HG02610 (cell line): ENCODE measurements at regions not wholly inside any gene's neighbourhood (a gene's known extent, or its start where the extent isn't known, plus 50 kb on each side); places are given as distances from the start of the nearest gene placed in this dataset.
"Not testable (repeated sequence)": the region's sequence is repeated elsewhere in the genome, so short reads cannot be mapped to it uniquely, and the experiment has no call there.

Source experiments
- ATAC-seq: cut with Tn5 transposase; IDR thresholded peaks from one replicate; pipeline ENCODE4 v1.9.1; 2021; ENCODE audit warnings: mild to moderate bottlenecking, moderate library complexity; ENCODE audit not compliant: unreplicated experiment

DNA sequence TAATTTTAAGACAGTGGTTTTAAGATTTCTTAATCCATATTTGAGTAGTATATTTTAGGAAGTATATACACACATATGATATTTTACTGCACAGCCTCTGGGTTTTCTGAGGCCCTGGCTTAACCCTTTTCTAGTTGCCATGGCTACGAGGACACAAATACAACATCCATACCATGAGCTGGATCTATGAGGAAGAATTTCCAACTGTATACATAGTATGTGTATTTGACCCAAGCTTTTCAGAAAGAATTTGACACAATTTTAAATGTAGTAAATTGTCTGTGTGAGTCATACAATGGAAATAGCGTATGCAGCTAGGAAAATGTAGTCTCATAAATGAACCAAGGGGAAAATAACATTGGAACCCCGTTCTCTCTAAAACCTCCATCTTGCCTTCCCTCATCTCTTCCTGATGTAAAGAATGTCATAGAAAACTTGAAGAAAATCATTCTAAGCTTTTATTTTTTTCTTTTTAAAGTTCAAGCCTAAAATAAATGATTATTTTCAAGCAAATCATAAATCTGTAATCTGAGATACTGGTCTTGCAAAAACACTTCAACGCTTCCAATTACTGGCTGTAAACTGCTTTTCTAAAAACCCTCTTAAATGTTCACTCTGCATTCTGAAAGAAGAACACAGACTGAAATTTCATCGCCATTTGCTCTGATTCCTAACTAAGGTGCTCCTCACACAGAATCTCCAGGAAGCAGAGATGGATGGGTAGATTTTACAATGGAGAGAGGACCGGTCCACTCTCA, 172.4 kb downstream of the LACC1 start:
- no peak for ATAC-seq

DNA sequence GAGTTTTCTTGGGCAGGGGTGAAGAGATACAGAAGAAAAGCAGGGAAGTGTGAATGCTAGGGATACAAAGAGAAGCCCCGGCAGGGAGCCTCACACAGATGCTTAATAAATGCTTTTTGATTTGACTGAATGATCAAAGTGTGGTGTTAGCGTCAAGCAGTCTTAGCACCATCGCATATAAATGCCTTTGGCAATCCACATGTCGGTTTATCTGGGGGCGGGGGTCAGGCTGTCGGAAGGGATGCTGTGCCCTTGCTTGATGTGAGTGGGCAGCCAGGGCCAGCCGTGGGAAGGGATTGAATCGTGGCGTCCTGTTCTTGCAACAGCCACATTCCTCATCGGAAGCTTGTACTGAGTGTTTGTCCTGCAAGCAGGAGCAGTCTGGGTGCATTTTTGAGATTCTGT, 173.1 kb downstream of the LACC1 start:
- no peak for ATAC-seq

DNA sequence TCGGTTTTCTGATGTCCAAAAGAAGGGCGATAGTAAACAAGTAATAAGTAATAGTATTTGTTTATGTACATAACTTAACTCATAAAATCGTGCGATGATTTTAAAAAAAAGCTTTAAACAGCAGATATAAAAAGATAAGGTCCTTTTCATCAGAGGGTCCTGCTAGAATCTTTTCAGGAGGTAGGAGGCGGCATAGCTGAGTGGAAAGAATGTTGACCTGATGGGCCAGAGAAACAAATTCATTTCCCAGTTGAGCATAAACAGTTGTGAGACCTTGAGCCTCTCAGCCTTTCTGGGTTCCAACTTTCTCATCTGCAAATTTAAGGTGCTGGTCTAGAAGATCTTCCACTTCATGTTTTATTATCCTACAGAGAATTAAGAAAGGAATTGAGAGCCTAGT, 173.5 kb downstream of the LACC1 start:
- ATAC-seq = no peak

DNA sequence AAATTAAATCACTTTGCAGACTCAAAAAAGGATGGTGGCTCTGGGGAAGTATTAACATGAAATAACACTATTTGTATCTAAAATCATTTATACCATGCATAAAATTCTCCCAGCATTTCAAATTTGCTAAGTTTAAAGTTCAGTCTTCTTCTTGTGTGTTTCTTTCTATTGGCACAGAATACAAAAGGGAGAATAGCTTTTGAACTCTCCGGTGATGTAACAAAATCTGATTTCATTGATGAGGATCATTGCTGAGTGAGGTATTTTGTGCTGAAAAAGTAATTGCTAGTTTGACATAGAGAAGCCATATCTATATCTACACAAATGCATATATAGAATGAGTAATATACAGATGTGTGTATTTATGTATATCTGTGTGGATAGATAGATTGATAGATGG, 174.8 kb downstream of the LACC1 start:
- ATAC-seq = no peak

DNA sequence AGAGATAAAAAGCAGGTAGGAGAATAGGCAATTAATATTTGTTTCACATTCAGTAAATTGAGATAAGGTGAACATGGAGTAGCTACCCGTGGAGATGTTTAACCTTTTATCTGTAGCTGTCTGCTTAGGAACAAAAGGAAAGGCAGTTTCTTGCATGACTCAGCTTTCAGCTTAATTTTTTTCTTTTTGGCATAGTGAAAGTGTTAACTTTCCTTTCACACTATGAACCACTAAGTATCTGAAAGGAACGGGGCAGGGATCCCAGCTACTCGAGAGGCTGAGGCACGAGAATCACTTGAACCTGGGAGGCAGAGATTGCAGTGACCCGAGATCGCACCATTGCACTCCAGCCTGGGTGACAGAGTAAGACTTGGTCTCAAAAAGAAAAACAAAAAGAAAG, 176.0 kb downstream of the LACC1 start:
- ATAC-seq = not testable (repeated sequence)

DNA sequence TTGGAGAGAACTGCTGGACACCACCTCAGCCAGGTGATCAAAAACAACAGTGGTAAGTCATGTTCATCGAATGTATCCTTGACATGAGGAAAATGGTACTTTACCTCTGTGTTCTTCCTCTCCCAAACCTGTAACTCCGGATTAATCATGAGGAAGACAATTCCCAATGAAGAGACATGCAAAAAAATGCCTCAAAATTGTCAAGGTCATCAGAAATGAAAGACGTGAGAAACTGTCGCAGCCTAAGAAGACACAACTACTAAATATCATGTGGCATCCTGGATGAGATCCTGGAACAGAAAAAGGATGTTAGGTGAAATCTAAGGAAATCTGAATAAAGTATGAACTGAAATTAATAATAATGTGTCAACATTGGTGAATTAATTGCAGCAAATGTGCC, 178.4 kb downstream of the LACC1 start:
- ATAC-seq = no peak

DNA sequence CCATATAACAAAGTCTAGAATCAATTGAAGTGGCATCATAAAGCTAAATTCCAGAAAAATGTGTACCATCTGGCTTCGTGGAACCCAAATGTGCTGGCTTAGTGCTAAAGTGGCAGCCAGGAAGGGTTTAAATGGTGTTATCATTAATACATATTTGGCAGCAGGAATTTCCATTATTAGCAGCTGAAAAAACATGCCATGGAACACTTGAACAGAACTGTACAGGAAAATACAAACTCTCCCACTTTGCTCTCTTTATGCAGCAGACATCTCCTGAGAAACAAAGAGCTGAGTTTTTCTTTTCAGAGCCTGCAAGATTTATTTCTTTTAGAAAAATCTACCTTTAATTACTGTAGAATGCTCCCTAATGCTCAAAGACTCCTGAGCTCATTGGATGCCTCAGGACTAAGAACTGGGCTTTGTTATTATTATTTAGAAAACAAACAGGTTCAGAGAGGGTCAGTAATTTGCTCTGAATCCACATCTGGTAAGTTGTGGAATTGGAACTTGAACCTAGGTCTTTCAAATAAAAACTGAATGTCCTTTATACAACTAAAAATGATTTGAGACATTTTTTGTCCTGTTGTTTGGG, 179.0 kb downstream of the LACC1 start:
- no peak for ATAC-seq

DNA sequence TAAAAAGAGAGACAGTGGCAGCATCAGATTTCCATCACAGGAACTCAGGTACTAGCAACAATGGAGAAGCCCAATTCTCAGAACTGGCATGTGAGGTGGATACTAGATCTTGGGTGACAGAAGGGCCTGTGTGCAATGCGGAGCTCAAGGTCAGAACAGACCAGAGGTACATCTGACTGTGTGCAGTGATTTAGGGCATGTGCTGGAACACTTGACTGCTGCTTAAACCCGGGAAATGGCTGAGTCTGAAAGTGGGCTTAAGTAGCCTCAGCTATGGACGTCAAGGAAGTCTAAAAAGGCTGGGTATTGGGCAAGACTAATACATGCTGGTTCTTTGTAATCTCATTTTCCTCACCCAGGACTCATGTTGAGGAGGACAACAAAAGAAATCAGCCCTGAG, 182.2 kb downstream of the LACC1 start:
- ATAC-seq = no peak

DNA sequence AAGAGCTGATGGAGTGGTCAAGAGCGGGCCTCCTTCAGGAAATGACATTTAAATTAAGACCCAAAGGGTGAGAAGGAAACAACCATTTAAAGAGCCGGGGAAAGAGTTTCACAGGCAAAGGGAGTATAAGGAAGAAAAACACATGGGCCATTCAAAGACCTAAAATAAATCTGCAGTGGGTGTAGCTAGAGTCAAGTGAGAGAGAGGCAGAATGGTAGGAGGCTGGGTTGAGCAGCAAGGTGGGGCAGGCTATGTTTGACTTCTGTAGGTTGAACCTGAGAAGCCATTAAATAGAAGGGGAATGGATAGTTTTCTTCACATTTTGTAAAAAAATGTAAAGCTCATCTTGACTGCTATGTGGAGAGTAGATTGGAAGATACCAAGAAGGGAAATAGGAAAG, 183.8 kb downstream of the LACC1 start:
- ATAC-seq = no peak

DNA sequence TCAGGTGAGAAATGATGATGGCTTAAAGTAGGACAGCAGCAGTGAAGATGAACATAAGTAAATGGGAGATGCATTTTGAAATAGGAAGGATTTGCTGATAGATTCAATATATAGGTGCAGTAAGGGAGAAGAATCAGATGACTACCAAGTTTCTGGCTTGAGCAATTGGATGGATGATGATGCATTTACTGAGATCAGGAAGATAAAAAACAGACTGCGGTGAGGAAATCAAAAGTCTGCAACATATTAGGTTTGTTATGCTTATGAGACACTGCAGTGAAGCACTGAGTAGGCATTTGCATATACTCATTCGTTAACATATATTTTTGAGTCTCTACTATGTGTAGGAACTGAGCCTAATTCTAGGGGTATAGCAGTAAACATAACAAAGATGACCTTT, 184.2 kb downstream of the LACC1 start:
- ATAC-seq = no peak

DNA sequence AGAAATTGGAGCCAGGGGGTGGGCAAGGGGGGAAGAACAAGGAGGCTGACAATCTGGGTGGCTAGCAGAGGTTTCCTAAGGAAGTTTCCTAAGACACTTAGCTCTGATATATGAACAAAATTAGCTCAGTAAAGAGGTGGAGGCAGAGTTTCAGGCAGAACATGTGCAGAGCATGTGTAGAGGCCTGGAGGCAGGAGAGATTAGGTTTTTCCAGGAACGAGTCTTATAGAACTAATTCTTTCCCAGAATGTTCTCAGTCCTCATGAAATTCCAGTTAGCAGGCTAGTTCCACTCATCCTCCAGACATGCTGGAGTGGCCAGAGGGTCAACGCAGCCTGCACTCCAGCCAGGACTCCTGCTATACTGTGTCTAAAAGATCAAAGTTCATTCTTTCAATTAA, 184.7 kb downstream of the LACC1 start:
- ATAC-seq = no peak

DNA sequence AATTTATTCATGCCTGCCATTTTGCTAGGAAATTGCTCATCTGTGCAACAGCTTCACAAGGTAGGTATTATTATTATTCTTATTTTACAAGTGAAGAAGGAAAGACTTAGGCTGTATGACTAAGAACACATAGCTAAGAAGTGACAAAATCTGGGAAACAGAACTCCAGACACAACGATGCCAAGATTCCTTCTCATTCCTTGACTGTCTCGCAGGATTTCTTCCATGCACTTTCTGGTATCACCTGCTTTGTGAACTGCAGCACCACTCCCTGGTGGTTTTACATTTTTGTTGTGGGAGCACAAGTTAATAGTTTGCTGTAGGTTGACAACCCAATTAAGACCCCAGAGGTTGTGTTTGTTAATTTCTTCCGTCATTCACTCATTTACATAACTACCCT, 188.5 kb downstream of the LACC1 start:
- no peak for ATAC-seq

DNA sequence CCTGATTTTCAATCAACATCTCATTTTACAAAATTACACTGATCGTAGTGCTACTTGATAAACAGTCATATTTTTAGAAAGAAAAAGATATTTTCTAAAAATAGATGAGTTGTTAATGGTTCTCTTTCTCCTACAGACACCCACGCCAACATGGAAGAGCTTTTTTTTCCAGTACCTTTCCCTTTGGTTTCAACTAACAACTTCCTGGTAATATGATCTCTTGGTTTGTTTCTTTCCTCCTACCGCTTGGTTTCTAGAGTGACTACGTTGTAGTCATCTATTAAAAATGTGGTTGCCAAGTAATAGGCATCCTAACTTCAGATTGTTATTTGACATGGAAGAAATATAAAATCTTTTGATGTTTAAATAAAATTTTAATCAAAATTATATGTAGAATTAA, 189.0 kb downstream of the LACC1 start:
- no peak for ATAC-seq

DNA sequence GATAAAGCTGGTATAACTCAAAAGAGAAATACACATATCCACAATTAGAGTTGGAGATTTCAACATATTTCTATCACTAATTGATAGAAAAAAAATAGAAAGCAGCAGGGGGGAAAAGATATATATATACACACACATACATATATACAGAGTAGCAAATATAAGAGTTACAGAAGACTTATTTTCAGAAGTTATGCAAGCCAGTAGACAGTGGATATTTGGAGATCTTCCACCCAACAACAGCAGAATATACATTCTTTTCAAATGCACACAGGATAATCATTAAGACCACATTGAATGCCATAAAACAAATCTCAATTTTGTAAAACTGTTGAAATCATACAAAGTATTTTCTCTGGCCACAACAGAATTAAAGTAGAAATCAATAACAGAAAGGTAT, 192.8 kb downstream of the LACC1 start:
- ATAC-seq = no peak

DNA sequence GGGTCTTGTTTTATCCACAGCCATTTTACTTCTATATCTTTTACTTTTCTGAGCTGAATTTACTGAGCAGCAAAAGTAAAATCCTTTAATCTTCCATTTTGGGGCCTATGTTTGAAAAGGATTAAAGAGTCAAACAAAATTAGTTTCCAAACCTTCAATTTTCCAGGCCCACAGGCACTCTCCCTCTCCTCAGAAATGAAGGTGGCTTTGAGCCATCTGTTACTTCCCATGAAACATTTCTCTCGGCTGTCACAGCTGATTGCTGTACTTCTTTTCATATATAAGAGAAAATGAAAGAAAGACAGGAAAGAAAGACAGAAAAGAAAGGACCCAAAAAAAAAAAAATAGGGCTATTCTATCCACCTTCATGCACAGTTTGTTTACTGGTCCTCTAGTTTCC, 194.9 kb downstream of the LACC1 start:
- ATAC-seq = no peak

DNA sequence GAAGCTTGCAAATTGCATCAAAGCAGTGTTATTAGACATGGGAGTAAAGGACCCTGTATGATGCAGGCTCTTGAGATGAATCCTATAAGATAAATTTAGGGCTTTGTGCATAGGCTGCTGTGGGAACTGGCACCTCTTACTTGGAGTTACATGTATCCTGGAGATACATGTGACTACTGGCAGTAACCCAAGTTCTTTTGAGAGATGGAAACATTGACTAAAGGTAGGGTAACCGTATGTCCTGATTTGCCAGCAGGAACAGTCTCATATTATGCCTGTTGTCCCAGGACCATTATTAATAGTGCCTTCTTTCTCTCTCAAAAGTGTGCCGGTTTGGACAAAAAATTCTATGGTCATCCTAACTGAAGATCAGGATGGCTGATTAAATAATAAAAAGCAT, 195.4 kb downstream of the LACC1 start:
- ATAC-seq = no peak

DNA sequence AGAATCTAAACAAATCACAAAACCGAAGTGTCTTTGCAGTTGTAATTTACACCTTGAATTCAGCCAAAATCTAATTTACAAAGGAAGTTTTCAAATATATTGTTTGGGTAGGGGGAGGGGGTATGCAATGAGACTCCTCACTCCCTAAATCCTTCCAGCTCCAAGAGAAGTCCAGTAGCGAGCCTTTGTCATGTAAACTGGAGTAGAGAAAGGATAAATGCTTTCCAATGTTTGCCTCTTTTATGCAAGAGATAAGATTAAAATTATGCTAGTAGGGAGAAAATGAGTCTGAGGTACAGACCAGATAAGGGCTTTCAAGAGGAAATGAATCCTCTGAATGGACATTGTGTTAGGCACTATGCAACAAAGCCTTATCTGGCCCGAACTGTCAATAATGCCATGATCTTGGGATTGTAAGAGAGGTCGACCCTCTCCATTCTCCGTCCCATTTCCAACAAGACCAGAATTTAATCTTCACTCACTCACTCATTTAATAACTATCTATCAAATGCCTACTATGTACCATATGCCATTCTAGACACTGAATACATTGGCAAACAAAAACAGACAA, 199.2 kb downstream of the LACC1 start:
- ATAC-seq = no peak

DNA sequence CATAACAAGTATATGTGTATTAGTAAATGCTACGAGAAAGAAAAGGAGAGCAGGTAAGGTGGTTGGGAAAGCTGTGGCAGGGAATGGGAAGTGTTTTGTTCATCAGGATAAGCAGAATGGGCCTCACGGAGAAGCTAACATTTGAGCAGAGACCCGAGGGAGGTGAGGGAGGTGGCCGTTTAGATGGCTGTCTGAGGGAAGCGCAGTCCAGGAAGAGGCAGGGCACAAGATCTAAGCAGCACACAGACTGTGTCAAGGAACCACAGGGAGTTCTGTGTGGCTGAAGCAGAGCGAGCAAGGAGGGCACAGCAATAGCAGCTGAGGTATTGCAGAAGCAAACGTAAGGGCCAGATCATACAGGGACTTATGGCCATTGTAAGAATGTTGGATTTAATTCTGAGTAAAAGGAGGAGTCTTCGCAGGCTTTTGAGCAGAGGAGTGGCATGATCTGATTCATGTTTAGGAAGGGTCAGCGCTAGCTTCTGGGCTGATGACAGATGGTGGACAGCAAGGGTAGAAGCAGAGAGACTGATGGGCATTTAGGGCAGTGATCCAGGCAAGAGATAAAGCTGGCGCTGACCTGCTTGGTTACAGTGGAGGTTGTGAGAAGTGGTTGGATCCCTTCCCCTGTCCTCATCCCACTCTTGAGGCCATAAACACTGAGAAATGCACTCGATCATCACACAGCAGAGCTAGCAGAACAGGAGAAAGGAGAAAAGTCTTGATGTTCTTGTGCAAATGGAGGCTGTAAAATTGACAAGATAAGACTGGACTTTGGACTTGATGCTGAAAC, 199.9 kb downstream of the LACC1 start:
- ATAC-seq = no peak

DNA sequence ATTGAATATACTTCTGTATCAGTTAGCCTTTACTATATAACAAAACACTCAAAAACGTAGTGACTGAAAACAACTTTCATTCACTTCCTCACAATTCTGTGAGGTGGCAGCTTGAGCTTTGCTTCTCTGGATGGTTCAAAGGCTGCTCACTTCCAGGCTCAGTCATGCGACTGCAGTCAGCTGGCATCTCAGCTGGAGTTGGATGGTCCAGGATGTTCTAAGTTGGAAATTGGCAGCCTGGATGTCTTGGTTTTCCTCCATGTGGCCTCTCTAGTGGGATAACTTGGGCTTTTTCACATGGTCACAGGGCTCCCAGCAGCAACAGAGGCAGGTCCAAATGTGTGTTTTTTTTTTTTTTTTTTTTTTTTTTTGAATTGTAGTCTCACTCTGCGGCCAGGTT, 204.4 kb downstream of the LACC1 start:
- ATAC-seq = no peak

DNA sequence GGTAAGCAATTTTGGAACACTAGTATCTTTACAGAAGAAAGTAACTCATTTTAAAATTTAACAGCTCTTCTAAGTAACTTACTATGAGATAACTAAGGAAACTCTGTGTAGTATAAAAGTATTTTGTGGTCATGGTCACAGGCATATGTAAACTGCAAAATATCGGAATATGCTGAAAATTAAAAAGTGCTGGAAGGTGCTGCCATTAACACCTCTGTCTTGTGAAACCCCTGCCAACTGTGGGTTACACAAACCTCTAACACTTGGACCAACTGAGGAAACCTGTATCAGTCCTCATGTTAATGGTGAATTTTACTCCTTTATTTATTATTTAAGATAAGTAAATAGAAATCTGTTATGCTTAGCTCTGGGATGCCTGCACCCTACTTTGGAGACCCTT, 206.7 kb downstream of the LACC1 start:
- ATAC-seq = no peak

DNA sequence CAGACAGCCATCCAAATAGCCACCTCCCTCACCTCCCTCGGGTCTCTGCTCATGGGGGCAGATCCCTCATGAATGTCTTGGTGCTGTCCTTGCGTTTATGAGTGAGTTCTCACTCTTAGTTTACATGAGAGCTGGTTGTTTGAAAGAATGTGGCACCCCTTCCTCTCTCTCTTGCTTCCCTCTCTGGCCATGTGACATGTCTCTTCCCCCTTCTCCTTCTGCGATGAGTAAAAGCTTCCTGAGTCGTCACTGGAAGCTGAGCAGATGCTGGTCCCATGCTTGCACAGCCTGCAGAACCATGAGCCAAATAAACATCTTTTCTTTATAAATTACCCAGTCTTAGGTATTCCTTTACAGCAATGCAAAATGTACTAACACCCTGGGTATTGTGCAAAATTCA, 208.7 kb downstream of the LACC1 start:
- ATAC-seq = no peak

DNA sequence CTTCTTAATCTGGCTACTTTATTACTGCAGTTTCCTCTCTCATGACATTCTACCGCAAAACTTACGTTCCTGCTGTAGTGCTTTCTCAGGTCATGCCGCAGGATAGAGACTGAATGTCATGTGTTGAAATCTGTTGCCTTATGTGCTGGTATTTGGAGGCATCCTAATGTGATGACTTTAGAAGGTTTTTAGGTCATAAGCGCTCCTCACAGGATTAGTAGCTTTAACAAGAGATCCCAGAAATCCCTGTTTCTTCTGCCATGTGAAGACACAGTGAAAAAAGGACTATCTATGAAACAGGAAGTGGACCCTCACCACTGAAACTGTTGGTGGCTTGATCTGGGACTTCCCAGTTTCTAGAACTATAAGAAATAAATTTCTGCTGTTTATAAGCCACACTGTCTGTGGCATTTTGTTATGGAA, 209.3 kb downstream of the LACC1 start:
- ATAC-seq = no peak
